ENCODE measurements at regions not wholly inside any gene's neighbourhood (a gene's known extent, or its start where the extent isn't known, plus 50 kb on each side); places are given as distances from the start of the nearest gene placed in this dataset.

- no peak overlapping the region for H2AFZ ChIP-seq (ENCODE audit: low read depth, low read length, poor library complexity, severe bottlenecking)
- no peaks in the 10 kb centered on the region for H3K36me3 ChIP-seq (ENCODE audit: control insufficient read depth in 1 of 2, insufficient read depth in 2 of 2, low read length in 2 of 2)
- ChIA-PET RAD21 (ENCODE audit: low non-redundant PET in 1 of 2, low total read pairs in 2 of 2, uncharacterized antibody in 2 of 2, unreplicated experiment in 2 of 2) (no interaction called here), POLR2A (no interaction called here), CTCF (no interaction called here)
- no TSS peak for BruUV-seq (replicated peaks)
- H3K9me2 ChIP-seq (ENCODE audit: insufficient read depth) = no peaks in the 10 kb centered on the region
- H3K9me3 ChIP-seq (ENCODE audit: control insufficient read depth in 1 of 2, insufficient read depth in 1 of 2, low read depth in 1 of 2, low read length in 2 of 2) = peaks cover 0 to 3% of the 10 kb centered on the region in 2 experiments; a peak in 1 of 4 replicates
- no peak for DNase-seq (ENCODE audit: low read depth, low spot score)
- H3K79me2 ChIP-seq (ENCODE audit: insufficient read depth, low read length) = no peaks in the 10 kb centered on the region
- H3K9ac ChIP-seq (ENCODE audit: low read length) = no peak overlapping the region
- no peaks in the 10 kb centered on the region for H3K27me3 ChIP-seq (ENCODE audit: insufficient read depth, low read length)
- H3K4me1 ChIP-seq (ENCODE audit: control insufficient read depth in 1 of 2, insufficient read depth in 2 of 2, low read length in 2 of 2) = no peaks in the 10 kb centered on the region
- intact Hi-C loops (cut with micrococcal nuclease) = no loop called here
- no peak for ATAC-seq
- no peak overlapping the region for H3K4me3 ChIP-seq (replicated peaks in 1 of 2; ENCODE audit: low read depth in 1 of 2, low read length in 2 of 2)
- no peak for TF ChIP-seq FOSL1 (IDR thresholded peaks at IDR 0.05; ENCODE audit: low read depth)
- no peak for TF ChIP-seq ZBTB33 (IDR thresholded peaks at IDR 0.05; ENCODE audit: extremely low read depth, insufficient replicate concordance, low read length)
- no peak for TF ChIP-seq ZFX (IDR thresholded peaks at IDR 0.05)
- no peak for TF ChIP-seq RAD21 (IDR thresholded peaks at IDR 0.05; ENCODE audit: low read depth)
- TF ChIP-seq CTCF (IDR thresholded peaks at IDR 0.05 in 2 of 3, conservative IDR thresholded peaks at IDR 0.05 in 1 of 3; ENCODE audit: borderline replicate concordance in 1 of 3, insufficient read depth in 1 of 3, low read depth in 2 of 3, low read length in 2 of 3) = no peak
- no peak for TF ChIP-seq CEBPB (IDR thresholded peaks at IDR 0.05; ENCODE audit: low read depth)
- TF ChIP-seq EGR1 (IDR thresholded peaks at IDR 0.05; ENCODE audit: low read depth) = no peak
- TF ChIP-seq ELF1 (IDR thresholded peaks at IDR 0.05; ENCODE audit: borderline replicate concordance, low read depth) = no peak
- no peak for TF ChIP-seq REST (IDR thresholded peaks at IDR 0.05; ENCODE audit: low read depth)
- TF ChIP-seq EZH2phosphoT487 (IDR thresholded peaks at IDR 0.05; ENCODE audit: borderline replicate concordance) = no peak
- no peak for TF ChIP-seq TCF7L2 (IDR thresholded peaks at IDR 0.05; ENCODE audit: borderline replicate concordance, extremely low read depth, insufficient read depth, insufficient read length)
- no peak for TF ChIP-seq POLR2AphosphoS5 (IDR thresholded peaks at IDR 0.05; ENCODE audit: low read depth, low read length)
- no peak for TF ChIP-seq YY1 (IDR thresholded peaks at IDR 0.05; ENCODE audit: extremely low read depth, insufficient replicate concordance, low read depth, low read length)
- no peak for TF ChIP-seq SRF (IDR thresholded peaks at IDR 0.05; ENCODE audit: low read depth)
- H4K20me1 ChIP-seq (ENCODE audit: insufficient read depth) = no peaks in the 10 kb centered on the region
- H3K4me2 ChIP-seq (ENCODE audit: low read length) = no peak overlapping the region
- no peak overlapping the region for H3K27ac ChIP-seq (ENCODE audit: low read depth, low read length)
Observed at GRCh38 chr13:84418041-84418440, 535.8 kb upstream of the SLITRK1 start.

All from HCT116 (cell line).